GM19043 (cell line): ENCODE measurements at regions not wholly inside any gene's neighbourhood (a gene's known extent, or its start where the extent isn't known, plus 50 kb on each side); places are given as distances from the start of the nearest gene placed in this dataset.
"Not testable (repeated sequence)": the region's sequence is repeated elsewhere in the genome, so short reads cannot be mapped to it uniquely, and the experiment has no call there.

Source experiments
- ATAC-seq: cut with Tn5 transposase; IDR thresholded peaks from one replicate; pipeline ENCODE4 v1.9.1; 2021; ENCODE audit warnings: low read depth; ENCODE audit not compliant: unreplicated experiment

DNA sequence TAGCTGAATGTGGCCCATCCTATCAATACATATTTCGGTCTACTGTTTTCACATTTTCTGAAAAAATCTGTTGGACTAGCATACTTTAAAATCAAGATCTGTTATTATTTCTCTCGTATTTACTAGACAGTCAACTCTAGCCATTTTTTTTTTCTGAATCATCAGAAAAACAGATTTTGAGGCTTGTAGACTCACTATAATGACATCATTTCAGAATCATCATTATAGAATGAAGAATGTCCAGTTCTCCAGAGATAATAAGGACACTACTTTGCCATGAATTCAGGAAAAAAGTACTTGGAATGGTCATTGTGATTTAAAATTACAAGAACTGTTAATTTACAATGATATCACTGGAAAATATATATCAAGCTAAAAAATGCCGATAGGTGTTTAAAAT lies 589.8 kb downstream of the KCNH5 start:
- no peak for ATAC-seq

DNA sequence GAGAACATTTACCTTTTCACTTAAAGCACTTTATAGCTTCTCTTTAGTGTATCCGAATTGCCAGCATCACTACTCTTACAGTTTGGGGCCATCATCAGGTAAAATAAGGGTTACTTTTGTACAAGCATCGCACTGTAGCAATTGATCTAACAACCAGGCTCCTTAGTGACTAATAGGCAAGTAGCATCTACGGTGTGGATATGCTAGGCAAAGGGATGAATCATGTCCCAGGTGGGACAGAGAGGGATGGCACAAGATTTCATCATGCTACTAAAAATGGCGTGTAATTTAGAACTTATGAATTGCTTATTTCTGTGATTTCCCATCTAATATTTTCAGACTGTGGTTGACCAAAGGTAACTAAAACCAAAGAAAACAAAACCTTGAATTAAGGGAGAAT lies 582.3 kb downstream of the KCNH5 start:
- ATAC-seq, result no peak

DNA sequence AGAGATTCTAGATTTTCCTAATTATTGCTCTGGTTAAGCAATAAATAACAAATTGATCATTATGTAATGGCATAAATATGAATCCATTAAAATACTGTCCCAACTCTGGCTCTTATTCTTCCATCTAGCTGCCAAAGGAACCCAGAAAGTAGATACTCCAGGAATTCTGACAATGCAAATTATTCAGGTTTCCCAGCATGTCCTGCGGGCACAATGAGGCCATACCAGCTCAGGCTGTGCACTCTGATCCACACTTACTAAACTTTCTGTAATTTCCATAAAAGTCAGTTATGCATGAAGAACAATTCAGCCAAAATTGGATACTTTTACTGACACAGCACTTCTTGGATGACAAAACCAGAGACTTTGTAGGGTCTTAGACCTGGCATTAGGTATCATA lies 576.3 kb downstream of the KCNH5 start:
- ATAC-seq, result no peak

DNA sequence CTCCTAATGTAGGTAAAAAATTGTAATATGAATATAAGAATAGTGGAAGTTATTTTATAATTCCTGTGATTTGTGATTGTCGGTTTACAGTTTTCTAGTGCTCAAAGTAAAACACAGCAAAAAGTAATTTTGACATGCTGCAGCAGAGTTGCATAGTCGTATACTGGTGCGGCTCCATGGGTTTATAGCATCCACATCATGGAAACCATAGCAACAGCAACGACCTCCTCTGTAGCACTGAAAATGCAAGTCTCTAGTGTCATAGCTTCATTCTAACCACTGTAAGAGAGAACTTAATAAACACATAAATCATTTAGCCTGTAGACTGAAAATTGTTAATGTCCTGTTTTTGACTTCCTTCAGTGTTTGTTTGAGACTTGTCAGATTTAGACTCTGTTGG lies 574.3 kb downstream of the KCNH5 start:
- ATAC-seq, result no peak

DNA sequence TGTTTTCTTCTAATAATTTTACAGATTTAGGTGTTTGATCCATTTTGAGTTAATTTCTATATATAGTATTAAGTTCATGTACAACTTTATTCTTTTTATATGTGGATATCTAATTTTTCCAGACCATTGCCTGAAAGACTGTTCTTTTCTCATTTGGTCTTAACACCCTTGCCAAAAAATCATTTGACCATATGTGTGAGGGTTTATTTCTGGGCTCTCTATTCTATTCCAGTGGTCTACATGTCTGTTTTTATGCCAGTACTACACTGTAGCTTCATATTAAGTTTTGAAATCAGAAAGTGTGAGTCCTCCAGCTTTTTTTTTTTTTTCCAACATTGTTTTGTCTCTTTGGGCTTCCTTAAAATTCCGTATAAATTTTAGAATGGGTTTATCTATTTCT lies 554.1 kb downstream of the KCNH5 start:
- ATAC-seq, result no peak

DNA sequence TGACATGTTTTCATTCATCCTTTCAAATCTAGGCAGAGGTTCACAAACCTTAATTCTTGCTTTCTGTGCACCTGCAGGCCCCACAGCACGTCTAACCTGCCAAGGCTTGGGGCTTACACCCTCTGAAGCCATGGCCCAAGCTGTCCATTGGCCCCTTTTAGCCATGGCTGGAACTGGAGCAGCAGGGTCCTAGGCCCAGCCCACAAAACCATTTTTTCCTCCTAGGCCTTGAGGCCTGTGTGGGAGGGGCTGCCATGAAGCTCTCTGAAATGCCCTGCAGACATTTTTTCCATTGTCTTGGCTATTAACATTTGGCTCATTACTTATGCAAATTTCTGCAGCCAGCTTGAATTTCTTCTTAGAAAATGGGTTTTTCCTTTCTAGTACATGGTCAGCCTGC lies 547.5 kb downstream of the KCNH5 start:
- ATAC-seq, result no peak

DNA sequence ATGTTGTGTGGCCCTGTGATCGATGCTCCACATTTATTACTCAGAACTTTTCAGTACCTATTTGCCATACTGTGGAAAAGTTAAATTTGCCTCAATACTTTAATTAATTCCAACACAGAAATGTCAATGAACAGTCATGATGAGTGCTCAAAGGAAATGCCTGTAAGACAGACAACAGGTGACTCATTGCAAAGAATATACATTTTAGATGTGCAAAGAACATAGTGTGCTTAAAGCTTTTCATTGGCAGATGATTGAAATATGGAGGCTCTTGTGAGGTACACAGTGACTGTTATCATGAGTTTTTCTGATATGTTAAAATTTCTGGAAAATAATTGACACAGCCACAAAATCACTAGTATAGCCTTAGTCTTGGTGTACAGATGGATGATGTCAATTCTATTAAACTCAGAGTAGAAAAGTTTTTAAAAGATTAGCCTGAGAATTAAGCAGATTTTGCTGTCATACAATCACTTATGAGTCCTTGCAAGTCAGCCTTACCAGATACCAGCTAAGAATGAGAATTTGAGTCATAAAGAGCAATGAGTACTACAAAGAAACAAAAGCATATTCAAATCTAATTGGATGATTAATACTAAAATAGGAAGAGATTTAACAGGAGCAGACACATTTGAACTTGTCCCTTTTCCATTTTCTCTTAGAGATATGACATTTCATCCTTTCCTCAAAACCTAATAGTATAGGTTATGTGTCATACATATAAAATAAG lies 544.1 kb downstream of the KCNH5 start:
- no peak for ATAC-seq

DNA sequence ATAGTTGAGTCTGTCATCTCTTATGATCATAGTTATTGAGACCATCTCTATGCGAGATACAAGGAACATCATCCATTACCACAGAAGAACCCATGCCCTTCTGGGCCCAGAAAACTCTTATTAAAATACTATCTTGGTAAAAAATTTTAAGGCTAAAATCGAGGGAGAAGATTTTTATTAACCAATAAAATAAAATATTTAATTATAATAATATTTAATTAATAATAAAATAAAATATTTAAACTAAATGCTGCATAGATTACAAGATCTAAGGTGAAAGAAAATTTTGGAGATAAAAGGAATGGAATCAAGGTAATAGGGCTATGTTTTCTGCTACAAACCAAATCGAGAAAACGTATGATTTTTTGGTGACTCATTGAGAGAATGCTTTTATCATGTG lies 540.2 kb downstream of the KCNH5 start:
- ATAC-seq, result no peak

DNA sequence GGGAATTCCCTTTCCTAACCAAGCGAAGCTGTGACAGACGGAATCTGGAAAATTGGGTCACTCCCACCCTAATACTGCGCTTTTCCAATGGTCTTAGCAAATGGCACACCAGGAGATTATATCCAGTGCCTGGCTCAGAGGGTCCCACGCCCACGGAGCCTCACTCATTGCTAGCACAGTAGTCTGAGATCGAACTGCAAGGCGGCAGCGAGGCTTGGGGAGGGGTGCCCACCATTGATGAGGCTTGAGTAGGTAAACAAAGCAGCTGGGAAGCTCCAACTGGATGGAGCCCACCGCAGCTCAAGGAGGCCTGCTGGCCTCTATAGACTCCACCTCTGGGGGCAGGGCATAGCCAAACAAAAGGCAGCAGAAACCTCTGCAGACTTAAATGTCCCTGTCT lies 523.9 kb downstream of the KCNH5 start:
- not testable (repeated sequence) for ATAC-seq

DNA sequence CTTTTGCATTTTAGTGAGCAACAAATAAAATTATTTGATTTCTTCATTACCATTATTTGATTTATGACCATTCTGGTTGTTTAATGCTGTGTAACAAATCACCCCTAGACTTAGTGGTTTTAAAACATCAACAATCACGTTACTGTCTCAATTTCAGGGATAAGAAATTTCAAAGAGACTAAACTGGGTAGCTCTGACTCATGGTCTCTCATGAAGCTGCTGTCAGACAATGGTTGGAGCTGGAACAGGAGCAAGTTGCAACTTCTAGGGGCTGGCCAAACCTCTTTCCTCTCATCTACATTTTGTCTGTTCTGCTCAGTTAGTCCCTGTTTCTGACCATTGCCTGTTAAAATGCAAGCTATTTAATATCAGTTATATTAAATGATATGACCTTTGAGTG lies 517.0 kb downstream of the KCNH5 start:
- ATAC-seq, result no peak

DNA sequence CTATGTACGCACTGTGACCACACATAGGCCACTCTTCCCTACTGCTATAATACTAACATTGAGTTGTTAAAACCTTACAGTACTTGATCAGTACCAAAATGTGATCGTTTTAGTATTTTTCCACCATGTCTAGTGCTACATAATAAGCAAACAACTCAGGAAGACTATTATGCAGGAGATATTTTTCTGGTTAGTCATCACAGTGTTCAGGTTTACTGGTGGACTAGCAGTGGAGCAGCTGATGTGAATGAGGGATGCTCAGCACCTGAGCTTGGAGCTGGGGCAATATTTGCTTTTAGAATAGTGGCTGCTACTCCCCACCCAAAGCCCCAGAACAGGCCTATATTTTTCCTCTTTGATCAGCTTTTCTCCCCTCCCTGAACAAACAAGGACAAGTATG lies 513.1 kb downstream of the KCNH5 start:
- no peak for ATAC-seq

DNA sequence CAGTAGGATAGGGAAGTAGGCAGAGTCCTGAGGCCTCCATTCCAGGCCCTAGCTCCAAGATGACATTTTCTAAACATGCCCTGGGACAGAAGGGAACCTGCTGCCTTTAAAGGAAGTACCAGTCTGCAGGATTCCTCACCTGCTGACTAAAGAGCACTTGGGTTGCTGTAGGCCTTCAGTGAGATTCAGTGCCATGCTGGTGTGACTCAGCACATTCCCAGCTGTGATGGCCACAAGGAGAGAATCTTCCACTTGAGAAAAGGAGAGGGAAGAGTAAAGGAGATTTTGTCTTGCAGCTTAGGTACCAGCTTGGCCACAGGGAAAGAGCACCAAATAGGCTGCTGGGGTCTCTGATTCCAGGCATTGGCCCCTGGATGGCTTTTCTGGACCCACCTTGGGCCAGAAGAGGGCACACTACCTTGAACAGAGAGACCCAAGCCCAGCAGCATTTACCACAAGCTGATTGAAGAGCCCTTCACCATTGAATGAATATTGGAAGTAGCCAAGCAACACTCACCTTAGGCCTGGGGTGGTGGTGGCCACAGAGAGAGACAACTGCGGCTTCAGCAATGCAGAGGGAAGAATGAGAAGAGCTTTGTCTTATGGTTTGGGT lies 498.3 kb downstream of the KCNH5 start:
- no peak for ATAC-seq

DNA sequence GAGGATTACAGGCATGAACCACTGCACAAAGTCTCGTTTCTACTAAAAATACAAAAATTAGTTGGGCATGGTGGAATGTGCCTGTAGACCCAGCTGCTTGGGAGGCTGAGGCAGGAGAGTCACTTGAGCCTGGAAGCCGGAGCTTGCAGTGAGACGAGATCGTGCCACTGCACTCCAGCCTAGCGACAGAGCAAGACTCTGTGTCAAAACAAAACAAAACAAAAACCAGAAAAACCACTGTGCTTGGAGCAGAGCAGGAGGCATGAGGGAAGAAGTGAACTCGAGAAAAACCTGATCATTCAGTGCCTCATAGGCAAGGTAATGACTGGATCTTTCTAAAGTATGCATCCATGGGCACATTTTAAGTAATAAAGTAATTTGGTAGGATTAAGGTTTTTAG lies 487.8 kb downstream of the KCNH5 start:
- ATAC-seq, result no peak

DNA sequence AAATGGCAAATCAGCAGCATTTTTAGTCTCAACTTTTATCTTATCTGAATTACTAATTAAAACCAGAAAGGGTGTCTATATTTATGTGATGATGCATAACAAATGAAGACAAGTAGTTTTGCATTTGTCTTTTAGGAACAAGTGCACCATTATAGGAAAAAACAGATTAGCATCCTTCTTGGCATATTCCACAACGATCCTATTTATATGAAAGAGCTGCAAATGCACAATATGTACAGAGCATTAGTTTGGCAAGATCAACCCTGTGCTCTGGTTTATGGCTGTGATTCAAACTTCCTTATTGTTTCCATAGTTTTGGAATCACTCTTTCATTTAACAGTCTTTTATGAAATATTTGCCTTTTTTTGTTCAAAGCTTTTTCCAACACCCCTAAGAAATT lies 486.8 kb downstream of the KCNH5 start:
- no peak for ATAC-seq

DNA sequence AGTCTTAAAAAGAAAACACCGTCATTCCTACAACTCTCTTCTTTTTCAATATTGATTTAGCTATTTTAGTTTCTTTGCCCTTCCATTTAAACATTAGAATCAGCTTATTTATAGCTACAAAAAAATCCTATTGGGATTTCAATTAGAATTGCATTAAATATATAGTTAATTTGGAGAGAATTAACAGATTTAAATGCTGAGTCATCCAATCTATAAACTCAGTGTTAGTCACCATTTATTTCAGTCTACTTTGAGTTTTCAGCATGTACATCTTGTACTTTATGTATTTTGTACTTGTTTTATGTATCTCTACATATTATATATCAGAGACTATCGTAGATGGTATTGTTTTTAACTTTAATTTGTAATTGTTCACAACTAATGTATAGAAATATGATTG lies 460.0 kb downstream of the KCNH5 start:
- ATAC-seq, result no peak

DNA sequence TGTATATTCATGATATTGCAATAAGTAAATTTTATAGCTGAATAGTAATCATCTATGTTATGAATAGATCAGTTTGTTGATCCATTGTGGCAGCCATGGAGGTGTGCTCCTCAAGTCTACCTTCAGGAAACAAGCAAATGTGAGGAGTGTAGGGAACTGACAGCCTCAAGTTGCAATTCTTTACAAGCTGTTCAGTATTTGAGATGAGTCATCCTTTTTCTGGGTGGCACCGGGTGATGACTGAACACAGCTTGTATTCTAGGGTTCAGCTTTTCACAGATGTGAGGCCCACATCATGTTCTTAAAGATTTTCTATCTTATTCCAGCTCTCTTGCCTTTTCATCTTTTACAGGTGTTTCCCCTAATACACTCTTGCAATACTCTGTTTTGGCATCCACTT lies 452.4 kb downstream of the KCNH5 start:
- no peak for ATAC-seq

DNA sequence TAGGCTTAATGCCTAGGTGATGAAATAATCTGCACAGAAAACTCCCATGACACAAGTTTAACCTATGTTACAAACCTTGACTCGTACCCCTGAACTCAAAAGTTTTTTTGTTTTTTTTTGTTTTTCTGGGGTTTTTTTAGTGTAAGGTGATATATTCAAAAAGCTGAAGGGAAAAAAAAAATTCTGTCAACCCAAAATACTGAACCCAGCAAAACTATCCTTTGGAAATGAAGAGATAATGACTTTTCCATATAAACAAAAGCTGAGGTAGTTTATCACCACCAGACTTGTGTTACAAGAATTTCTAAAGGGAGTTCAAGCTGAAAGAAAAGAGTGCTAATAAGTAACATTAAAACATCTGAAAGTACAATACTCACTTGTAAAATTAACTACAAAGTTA lies 448.1 kb downstream of the KCNH5 start:
- ATAC-seq, result no peak

DNA sequence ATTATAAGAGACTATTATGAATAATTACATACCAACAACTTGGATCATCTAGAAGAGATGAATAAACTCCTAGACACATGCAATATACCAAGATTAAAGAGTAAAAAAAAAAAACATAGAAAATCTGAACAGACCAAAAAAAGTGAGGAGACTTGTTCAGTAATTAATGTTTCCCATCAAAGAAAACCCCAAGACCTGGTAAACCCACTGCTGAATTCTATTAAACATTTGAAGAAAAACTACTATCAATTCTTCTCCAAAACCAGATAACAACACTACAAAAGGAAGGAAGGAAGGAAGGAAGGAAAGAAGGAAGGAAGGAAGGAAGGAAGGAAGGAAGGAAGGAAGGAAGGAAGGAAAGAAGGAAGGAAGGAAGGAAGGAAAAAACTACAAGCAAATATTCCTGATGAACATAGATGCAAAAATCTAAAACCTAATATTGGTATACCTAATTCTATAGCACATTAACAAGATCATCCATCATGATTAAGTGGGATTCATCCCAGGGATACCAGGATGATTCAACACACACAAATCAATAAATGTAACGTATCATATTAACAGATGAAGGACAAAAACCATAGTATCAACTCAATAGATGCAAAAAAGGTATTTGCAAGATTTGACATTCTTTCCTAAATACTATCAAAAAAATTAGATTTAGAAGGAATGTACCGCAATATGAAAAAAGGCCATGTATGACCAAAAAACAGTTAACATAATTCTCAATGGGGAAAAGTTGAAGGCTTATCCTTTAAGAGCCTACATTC lies 445.5 kb downstream of the KCNH5 start:
- ATAC-seq, result no peak

DNA sequence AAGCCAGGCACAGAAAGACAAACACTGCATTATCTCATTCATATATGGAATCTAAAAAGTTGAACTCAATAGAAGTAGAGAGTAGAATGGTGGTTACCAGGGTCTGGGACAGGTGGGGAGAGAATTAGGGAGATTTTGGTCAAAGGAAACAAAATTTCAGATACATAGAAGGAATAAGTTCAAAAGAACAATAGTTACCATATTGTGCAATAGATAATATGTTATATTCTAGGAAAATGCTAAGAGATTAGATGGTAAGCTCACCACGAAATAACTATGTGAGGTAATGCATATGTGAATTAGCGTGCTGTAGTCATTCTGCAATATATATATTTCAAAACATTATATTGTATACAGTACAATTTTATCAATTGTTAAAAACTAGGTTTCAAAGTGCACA lies 442.5 kb downstream of the KCNH5 start:
- no peak for ATAC-seq

DNA sequence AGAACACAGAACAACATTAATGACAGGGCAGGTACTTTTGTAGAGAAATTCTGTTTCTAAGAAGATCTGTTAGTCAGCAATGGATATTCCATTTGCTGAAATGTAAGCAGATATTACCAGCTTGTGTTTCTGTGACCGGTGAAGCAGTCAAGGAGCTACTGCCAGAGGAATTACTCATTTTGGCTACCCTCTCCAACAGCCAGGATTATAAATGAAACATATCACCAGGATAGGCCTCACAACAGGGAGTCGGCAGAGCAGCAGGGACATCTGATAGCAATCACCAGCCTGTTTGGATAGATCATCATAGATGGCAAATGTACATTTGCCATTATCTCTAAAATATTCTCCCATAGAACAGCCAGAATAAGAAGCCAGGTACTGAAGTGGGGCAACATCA lies 440.7 kb downstream of the KCNH5 start:
- ATAC-seq, result no peak

DNA sequence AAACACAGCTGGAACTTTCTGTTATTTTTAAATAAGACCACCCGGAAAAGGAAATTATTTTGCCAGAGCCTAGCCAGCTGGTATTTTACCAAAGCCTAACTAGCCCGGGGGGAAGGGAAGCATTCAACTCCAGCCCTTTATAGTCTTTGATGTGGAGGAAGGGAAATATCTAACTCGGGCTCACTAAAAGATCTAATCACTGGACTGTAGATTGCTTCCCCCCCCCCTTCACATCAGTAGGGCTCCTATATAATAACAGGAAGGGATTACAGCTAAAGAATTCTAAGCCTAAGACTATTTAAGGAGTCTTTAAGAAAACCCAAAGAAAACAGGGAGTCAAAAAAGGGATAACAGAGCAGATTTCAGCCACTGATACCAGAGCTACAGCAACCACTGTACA lies 431.1 kb downstream of the KCNH5 start:
- no peak for ATAC-seq

DNA sequence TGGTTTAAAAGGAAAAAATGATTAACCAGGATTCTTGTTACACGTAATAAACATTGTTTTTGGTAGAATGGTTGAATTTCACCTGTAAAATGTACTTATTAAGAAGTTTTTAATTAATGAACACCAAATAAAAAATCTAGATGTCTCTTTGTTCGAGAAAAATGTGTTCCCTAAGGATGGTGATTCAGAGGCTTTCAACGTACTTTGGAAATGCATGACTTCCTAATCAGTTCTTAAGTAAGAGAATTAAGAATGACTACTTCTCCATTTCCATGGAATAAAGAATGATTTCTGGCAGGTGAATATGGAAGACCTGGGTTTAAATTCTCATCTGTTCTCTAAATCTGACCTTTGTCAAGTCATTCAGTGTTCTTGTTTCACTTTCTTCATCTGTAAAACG lies 428.6 kb downstream of the KCNH5 start:
- no peak for ATAC-seq
